NCI-H446 (cell line): ENCODE measurements at regions not wholly inside any gene's neighbourhood (a gene's known extent, or its start where the extent isn't known, plus 50 kb on each side); places are given as distances from the start of the nearest gene placed in this dataset.
"Not testable (repeated sequence)": the region's sequence is repeated elsewhere in the genome, so short reads cannot be mapped to it uniquely, and the experiment has no call there.

Experiments used
- DNase-seq, 2 experiments: peaks; one replicate each; lab custom pipeline; 2025; lab: John Stamatoyannopoulos, UW

DNA sequence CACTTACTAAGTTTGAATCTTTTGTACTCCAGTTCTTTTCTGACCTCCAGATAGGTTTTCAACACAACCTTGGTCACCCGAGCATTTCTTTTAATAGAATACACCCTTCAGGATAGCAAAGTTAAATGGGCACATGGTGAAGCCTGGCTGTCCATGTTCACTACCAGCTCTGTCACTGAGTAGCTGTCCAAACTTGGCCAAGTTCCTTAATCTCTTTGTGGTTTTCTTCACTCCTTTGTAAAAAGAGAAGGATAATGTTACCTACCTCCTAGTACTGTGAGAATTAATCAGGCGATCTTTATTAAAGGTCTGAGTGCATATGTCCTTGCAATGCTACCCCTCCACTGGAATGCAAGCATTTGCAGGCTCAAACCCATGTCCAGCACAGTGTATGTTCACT, 128.1 kb upstream of the PTPRZ1 start:
- DNase-seq, result no peak

DNA sequence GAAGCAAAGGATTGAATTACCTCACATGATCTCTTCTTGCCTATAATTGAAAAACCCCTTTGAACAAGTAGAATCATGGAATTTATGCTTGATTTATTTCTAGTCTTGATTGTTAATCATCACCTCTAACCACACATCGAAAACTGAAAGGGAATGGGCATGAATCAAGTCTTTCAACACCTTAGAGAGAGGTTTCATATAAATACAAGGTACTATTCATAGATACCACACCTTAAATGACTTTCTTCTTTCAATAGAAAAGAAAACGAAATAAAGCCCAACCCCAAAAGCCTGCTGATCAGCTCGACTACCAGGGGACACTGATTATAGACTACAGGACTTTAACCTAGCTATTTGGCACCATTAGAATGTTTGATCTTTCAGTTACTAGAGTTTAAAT, 128.6 kb upstream of the PTPRZ1 start:
- DNase-seq, result no peak

DNA sequence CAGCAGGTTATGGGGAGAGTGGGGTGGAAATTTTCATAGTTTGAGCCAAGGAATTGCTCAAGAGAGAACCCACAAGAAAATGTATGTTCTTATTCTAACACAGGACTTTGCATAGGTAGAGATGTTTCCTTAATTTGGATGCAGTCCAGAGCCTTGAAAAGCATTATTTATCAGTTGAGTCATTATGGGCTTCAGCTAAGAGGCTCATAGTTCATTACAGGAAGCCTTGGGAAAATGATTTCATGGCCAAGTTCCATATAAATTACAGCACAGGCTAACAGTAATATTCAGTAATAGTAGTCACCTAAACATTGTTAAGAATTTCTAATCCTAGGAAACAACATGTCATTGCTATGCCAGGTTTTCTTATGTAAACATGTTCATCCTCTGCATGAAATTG, 131.1 kb upstream of the PTPRZ1 start:
- DNase-seq, result peak; percentile 7 to 38

DNA sequence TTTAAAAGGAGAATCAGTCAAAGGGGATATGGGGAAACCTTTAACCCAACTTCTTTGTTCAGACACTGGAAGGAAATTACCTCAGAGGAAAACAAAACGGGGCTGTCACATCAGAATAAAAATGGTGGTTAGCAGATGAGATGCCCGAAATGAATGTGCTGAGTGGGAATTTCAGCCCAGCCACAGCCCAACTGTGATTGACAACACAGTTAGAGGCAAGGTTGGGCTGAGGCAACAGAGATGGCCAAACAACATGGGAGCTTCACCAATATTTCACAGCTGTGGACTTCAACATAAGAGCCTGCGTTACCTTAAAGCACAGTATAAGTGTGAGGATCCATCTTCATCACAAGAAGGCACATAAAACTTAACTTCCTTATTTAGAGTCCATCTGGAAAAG, 133.5 kb upstream of the PTPRZ1 start:
- DNase-seq, result no peak

DNA sequence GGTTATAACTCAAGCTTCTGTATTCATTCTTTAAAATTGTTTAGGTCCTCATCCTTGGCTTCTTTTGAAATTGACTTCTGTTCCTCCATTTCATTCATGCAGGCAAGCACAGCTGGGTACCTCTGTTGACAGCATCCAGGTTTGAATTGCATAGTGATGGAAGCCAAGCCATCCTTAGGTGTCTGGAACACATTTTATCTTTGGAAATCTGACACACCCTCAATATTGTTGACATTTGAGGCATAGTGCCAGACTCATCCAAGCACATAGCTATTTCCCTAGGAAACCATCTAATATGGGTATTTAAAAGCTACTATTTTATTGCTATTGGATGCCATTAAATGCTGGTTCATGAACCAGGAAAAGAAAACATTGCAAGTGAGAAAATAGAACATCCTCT, 142.1 kb upstream of the PTPRZ1 start:
- DNase-seq, result peak; percentile 33 to 80

DNA sequence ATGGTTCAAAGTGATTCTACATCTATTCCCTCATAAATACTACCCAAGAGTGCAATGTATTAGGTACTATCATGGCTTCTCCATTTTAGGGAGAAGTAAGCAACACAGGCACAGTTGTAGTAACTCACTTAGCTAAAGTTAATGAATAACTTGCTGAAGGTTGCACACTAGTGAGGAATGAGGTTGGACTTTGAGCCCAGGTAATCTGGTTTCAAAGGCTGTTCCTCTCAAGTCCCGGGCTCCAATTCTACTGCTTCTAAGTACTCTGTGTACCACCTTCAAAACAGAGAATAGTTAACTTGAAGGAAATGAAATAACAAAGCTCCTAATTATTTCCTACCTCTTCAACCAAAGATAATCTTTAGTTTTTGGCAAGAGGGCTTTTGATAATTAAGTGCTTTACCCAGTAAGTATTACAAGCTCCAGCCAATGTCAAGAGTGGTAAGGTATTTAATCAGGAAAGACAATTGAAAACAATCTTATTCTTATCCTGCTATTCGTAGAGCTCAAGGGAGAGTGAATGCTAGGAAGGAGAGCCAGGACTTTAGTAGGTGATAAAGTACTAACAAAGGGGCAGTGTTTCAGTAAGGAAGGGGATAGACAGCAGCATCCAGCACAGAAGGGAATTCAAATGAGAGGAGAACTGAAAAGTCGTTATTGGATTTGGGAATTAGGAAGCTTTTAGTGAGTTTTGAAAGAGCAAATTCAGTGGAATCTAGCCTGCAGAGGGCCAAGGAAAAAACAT, 158.2 kb upstream of the PTPRZ1 start:
- no peak for DNase-seq

DNA sequence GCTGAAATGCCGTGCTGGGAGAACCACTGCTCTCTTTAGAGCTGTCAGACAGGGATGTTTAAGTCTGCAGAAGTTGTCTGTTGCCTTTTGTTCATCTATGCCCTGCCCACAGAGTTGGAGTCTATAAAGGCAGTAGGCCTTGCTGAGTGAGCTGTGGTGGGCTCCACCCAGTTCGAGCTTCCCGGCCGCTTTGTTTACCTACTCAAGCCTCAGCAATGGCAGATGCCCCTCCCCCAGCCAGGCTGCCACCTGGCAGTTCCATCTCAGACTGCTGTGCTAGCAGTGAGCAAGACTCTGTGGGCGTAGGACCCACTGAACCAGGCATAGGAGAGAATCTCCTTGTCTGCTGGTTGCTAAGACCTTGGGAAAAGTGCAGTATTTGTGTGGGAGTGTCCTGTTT, 160.0 kb upstream of the PTPRZ1 start:
- not testable (repeated sequence) for DNase-seq

DNA sequence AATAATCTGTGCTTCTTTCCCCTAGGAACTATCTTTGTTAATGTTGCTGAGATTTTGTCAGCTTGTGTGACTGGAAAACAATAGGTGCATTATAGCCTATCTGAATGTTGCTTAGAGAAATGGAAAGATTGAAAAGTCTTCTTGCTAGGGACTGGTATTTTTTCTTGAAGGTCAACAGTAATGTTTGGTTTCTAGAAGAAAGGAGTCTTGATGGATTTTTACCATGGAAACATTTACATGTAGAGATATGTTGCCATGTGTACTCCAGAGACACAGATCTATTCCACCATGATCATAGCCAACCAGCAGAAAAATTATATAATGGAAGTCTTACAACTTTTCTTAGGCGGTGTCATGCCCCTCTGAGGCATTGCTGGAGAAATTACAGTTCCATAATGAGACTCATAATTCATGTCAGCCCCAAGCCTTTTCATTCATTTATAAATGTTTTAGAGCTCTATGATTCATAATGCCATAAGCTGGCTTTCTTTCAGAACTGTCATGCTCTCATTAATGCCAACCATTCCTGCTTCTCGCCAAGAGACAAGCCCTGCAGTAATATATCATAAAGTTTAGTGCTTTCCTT, 175.1 kb upstream of the PTPRZ1 start:
- peak; percentile 26 to 72 for DNase-seq

DNA sequence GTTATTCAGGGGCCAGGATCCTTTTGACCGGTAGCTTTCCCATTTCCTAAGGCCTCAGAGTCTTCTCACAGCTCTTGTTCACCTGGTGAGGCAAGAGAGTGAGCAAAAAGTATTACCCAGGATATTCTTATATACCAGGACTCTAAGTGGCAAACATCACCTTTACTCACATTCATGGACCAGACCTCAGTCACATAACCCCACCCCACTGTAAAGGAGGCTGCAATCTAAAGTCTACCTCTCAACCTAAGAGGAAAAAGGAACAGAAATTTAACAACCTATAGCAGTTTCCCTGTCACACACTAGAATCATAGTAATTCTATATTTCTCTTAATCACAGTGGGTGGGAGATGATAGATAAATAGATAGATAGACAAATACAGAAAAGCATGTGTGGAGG, 176.0 kb upstream of the PTPRZ1 start:
- no peak for DNase-seq

DNA sequence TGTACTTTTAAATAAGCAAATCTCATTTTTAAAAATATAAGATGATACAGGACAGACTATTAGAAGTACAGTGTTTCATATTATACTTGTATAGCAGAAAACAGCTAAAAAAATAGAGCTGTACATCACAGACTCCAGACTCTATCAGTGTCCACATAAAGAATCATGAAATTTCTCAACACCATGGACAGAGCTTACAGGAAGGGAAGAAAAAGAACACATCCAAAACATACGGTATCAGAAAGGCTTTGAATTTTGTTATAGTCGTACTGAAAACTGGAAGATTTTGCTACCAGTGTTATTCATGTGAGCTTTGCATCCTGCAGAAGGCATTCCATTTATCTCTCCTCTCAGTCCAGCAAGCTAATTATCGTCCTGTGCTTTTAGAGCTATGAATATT, 183.2 kb upstream of the PTPRZ1 start:
- DNase-seq, result no peak

DNA sequence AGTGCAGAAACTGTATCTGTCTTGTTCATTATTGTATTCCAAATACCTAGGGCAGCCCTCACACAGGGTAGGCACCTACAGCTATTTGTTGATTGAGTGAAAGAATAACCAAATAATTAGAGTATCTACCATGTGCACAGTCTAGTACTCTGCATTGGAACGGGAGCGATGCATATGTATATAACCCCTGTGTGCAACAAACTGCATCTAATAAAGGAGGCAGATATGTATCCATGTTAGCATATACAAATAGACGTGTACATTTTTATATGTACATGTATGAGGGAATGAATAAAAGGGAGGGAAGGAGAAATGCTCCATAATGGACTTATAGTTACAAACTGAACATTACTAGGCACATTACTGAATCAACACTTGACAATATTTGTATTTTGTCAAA, 191.3 kb upstream of the PTPRZ1 start:
- no peak for DNase-seq

DNA sequence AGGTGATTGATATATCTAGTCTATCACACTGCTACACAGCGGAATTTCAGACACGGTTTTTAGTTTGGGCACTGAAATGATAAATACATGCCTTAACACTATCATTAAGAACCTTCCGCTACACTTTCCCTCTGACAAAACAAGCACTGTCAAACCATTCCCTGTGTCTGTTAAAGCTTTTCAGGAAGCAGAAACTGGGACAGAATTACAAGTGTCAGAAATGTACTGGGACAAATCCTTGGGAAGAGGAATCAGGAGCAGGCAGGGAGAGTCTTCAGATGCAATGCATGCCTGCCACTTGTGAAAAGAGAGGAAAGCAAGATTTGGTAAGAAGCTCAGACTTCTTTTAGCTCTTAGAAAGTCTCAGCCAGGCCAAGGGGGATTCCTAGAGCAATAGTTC, 196.8 kb upstream of the PTPRZ1 start:
- no peak for DNase-seq

DNA sequence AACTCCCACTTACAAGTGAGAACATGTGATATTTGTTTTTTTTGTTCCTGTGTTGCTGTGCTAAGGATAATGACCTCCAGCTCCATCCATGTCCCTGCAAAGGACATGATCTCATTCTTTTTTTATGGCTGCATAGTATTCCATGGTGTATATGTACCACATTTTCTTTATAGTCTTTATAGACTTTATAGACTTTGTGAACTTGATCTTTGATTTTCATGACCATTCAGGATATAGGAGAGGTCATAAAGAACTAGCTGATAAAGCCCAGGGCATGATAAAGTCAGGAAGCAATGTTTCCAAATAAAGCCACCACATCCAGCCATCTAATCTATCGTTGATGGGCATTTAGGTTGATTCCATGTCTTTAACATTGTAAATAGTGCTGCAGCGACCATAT, 198.5 kb upstream of the PTPRZ1 start:
- not testable (repeated sequence) for DNase-seq

DNA sequence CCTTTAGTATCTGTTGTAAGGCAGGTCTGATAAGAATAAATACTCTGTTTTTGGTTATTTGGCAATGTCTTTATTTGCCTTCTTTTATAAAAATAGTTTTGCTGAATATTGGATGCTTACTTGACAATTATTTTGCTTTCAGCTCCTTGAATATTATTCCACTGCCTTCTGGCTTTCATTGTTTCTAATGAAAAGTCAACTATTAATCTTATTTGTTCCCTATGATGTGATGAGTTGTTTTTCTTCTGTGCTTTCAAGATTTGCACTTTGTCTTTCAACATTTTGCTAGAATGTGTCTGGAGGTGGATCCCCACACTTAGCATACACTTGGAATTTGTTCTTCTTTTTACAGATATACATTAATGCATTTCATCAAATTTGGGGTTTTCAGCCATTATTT, 203.8 kb upstream of the PTPRZ1 start:
- no peak for DNase-seq

DNA sequence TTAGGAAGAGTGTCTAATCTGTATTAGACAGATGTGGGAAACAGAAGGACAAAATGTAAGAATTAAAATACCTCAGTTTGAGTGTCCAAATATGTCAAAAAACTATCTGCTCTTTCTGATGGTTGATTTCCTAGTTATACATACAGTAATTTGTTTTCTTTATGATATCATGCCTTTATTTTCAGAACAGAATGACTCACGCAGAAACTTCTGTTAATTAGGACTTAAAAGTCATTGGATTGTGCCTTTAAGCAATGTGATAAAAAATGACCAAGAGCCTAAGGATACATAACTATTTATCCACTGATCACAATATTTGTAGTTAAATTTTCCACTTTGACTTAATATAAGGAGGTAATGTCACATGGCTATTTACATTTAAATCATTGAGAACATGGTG, 206.7 kb upstream of the PTPRZ1 start:
- DNase-seq, result no peak

DNA sequence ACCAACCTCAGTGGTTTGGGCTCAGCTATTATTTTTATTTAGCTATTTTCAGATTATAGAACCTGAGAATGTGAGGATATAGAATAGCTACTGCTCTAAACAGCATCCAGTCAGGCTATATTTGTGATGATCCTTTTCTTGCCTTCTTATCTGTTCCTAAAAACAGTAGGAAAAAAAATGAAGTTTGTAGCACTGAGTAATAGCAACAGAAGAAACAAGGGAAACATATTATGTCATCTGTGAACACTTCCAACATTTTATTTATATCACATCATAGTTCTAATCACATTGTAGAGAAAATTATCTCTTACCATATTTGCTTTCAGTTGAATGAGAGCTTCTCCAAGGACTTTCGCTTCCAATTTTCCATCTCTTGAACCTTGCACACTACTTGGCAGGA, 229.6 kb upstream of the PTPRZ1 start:
- no peak for DNase-seq

DNA sequence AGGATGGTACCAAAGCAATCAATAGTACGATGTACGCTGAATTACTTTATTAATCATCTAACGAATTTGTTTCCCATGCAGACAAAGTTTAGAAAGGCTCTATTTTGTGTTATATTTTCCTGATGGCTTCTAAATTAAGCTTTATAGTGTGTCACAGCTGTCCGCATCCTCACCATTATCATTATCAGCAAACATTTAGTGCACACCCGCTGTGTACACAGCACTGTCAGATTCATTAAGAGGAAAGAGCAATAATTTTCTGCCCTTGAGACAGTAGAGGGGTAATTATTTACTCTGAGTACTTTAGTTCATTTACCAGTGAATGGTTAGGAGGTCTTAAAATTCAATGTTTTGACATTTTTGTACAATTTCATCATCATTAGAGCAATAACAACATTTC, 233.3 kb upstream of the PTPRZ1 start:
- no peak for DNase-seq

DNA sequence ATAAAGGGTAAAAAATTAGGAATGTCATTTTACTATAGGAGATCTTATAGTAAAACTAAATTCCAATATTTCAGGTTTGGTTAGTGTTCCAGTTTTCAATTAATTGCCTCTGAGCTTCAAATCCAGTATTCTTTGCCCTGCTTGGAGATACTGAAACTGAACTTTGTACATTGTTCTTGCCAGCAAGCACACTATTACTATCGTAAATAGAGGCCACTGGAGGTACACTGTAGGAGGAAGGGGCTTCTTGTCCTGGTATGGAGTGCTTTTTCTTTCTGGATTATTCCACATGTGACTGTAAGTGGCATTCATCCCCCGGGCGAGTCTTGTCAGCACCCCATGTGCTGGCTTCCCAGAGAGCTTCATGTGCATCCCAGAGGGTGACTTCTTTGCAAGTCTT, 234.7 kb upstream of the PTPRZ1 start:
- DNase-seq, result no peak

DNA sequence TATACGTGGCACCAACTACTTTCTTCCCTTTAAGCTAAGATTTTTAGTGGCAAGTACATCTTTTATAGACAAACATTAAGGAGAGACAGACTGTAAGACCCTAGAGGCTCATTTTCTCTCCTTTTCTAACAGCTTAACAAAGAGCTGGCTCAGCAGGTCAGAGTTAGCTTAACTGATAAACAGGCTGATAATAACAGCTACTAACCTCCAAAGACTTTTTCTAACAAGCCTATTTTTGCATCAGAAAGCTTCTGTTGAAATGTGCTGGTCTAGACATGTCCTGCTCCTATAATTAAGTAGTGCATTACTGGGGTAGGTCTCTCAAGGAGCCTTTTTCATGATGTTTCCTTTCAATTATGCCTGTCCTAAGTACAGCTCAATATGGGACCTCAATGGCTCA, 238.2 kb upstream of the FAM3C start:
- DNase-seq, result no peak

DNA sequence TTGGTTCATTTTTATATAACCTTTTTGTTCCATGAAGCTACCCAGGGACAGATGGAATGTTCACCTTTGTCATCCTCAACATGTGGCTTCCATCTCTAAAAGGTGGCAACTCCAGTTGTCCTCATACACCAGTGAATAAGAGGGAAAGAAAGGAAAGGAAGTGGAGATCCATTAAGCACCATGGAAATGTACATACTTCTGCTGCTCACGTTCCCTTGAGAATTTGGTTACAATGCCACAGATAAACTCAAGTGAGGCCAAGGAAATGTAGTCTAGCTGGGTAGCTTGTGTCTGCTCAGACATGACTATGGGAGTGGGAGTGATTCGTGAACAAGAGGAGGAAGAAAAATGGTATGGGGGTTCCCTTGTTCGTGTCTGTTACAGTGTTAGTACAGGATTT, 237.1 kb upstream of the FAM3C start:
- DNase-seq, result no peak

DNA sequence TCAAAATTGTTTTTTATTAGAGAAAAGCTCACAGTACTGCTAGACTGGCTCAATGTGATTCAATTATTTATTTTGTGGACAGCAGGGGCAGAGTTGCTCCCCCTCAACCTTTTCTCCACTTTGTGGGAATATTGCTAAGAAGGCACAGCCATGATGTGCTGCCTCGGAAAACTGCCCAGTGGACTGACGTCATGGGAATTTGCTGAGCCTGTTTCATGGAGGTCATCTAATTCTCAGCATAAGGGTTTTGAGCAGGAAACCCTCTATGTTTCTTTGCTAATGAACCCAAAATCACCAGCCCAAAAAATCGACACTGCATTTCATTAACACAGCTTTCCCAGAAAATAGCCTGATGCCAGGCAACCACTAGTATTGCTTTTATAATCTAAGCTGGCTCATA, 228.8 kb upstream of the FAM3C start:
- DNase-seq, result no peak

DNA sequence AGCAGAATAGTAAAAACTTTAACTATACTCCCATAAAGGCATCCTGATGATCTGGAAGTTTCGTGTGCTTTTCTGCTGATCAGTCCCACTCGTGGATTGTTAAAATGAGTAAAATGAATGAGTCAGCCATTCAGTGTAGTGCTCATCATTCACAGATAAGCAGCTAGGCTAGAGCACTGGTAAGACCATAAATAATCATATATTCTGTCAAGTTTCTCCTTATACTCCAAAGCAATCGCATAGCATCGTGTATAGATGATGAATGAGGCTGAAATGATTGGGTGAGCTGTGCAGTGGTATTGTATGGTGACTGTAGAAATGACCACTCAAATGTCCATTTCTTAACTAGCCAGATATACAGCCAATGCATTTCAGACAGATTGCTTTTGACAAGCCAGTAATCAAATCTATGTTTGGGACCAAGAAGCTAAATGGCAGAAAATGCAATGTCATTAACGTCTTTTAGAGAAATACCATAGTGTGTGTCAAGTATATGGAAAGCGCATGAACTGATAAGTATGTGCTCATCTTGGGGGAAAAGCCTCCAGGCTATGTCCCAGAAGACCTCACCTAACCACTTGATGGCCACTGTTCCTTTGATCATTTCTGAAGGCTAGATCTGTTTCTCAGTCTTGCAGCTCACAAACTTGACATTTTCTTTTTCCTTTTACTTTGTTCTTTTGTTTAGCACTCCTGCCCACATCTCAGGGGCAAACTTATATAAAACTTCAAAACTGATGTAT, 227.2 kb upstream of the FAM3C start:
- no peak for DNase-seq

DNA sequence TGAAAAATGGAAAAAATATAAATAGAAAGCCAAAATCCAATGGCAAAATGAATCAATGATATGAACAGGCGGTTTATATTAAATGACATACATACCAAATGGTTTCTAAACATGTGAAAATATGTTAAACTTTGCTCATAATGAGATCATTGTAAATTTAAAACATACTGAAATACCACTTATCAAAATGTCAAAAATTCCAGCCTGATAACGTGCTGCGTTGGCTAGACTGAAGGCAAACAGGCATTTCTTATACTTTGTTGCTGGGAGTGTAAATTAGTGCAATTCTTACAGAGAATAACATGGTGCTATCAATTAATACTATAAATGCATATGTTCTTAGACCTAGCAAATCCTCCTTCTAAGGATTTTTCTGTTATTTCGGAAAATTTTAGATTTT, 225.8 kb upstream of the FAM3C start:
- DNase-seq, result no peak
